NCI-H1417 (cell line): ENCODE measurements at regions not wholly inside any gene's neighbourhood (a gene's known extent, or its start where the extent isn't known, plus 50 kb on each side); places are given as distances from the start of the nearest gene placed in this dataset.
A peak's percentile ranks its signal among the peaks of the same experiment; 100 is the strongest.
"Not testable (repeated sequence)": the region's sequence is repeated elsewhere in the genome, so short reads cannot be mapped to it uniquely, and the experiment has no call there.

Source experiments
- DNase-seq, 3 experiments: peaks; one replicate each; lab custom pipeline; 2025; lab: John Stamatoyannopoulos, UW

DNA sequence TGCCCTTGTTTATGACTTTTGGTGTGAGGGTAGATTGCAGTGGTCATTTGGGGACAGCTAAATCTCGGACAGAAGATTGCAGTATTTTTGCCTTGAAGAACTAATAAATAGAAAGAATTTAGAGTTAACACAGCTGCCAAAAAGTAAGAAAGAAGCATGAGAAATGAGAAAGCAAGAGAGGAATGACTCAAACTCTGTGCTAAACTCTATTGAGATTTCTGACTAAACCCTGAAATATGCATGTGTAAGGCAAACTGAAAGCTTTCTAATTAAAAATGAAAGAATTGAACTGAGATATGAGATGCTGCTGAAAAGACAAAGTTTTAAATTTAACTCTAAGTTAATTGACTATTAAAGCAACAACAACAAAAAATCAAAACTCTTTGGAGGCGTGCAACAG, 791.3 kb downstream of the RAB28 start:
- DNase-seq, result no peak

DNA sequence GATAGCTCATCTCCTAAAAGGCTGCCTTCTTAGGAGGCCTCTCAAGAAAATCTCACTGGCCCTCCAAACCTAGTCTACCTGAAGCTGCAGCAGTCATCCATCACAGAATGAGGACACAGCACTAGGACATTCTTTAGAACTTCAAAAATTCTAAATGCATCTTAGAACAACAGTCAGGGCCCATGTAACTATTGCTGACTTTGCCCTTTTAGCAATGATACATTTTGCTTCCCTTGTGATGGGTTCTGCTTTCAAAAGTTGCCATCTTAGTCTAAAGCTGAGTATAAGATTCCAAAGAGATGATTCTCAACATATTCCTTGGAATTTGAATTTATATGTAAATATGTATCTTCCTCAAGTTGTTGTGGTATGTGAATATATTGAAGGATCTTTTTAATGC, 793.0 kb downstream of the RAB28 start:
- no peak for DNase-seq

DNA sequence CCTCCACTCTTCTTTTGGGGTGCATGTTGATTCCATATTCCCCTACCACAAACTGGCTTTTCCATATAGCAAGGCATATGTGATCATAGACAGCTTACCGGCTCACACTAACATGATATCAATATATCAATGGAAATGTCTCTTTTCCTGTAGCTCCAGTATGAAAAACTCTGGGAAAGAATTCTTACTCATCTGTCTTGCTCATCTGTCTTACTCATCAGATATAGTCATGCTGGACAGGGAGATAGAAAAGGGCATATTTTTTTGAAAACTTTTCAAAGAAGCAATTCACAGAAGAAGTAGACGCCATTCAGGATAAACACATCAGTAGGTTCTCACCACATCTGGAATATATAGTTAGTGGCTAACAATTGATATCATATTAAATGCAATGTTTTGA, 794.7 kb downstream of the RAB28 start:
- DNase-seq, result no peak

DNA sequence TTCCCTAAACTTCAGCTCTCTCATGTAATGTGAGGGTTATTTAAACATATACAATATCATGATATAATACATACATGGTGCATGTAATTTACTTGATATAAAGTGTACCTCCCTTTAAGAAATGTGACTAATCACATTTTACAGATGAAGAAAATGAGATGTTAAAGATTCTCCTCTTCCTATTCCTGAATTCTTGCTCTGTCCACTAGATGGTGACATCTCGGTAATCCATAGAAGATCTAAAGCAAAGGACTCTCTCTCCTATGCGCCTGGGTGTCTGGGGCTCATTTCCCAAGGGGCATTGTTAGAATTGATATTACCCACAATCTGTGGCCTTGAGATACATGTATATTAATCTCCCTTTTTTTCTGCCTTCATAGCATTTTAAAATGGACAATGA, 804.9 kb downstream of the RAB28 start:
- peak; percentile 17 to 58 (median 39) for DNase-seq

DNA sequence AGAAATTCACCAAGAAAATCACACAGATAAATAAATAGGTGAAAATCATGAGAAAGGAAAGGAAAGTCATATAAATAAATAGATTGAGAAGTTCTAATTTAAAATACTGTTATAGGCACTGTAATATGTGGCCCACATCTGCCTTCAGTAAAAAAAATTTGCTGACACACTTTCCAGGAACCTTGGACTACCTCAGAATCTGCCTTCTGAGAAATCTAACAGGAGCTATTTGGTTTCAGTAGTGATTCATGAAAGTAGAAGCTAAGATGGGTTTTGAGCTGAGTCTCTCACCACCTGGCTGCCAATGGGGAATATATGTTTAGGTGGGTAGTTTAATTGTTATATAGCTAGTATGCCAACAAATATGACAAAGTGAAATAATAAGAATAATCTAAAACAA, 810.0 kb downstream of the RAB28 start:
- no peak for DNase-seq

DNA sequence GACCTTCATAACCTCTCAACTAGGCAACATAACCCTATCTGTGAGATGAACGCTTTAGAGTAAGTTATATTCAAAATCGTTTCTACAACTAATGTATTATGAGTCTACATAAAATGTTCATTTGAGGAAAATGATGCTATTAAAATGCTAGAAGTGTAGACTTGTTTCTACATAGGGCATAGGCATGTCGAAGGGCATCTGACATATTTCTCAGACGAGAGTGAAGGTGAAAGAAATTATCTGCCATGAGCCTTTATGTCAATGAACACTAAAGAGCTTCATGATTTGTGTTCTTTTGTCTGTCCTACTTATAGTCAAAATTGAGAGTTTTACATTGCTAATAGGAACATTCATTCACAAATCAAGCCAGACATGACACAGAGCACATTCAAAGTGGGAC, 811.8 kb downstream of the RAB28 start:
- no peak for DNase-seq

DNA sequence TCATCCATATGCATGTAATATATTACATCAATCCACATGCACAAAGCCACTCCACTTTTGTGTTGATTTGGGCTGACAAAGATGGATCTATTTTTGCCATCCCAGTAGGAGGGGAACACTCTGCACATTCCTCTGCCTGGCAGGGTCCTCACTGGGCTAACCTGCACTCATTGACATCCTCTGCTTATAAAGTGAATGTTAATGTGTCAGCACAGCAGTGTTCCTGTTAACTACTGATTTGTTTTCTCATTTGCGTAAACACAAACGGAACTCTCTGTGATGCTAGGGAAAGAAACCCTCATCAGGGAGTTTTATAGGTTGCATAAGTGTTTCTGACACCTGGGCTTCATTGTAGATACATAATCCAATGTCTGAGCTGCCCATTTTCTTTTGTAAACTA, 826.0 kb downstream of the RAB28 start:
- DNase-seq, result peak in 1 of 3 experiments; percentile 5

DNA sequence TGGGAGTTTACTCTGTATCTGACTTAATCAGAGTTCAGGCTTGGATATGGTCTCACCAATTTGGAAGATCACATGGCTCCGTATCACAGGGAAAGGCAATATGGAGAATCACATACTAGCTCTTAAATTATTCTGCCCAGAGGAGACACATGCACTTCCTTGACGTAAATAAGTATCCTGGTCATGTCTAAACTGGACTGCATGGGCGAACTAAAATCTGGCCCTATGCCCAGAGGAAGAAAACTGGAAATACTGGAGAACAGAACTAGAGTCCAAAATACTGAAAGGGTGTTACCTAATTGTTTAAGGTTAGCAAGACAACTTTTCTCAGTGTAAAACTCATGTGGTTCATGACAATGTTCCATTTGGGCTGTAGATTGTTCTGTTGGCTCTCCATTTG, 832.3 kb downstream of the RAB28 start:
- no peak for DNase-seq

DNA sequence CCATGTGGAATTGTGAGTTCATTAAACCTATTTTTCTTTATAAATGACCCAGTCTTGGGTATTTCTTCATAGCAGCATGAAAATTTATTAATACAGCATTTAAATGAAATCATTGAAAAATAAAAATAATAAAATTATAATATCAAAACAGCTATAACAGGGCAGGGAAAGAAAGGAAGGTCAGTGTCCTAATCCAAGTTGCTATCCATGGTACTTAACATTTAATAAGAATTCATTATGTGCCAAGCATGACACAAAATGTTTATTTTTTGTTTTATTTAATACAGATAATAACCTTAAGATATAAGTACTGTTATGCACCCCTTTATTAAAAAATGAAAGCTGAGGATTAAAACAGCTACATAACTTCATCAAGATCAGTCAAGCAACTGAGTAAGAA, 838.4 kb downstream of the RAB28 start:
- DNase-seq, result no peak

DNA sequence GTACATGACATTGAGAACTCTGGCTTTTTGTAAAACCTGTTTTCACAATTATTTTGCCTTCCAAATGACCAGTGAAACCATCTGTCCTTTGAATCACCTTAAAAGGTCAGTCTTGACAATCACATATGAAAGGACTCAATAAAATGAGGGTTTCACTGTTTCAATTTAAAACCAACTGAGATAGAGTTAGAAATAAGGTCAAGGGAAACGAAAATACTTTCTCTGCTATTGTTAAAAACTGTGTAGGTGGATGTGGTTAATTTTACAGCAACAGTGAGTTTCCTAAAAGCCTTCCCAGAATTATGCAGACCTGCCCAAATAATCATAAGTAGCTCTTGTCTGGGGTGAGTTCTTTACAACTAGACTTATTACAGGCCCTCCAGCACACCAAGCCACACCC, 839.9 kb downstream of the RAB28 start:
- DNase-seq, result no peak

DNA sequence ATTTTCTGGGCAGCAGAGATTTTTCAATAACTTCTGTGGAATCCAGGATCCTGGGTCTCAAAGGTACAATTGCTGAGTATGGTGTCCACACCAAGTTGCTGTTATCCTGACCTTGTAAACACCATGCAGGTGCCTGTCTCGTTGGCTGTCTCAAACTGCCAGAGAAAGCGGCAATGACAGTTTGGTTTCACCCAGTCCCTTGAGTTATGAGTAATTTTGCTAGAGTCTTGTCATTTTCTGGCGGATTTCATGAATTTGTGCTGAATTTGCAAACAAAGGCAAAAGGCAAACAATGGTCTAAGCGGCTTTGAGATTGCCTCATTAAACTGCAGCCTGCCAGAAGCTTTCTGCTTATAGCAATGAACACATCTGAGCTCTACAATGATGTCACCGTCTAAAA, 847.9 kb downstream of the RAB28 start:
- no peak for DNase-seq

DNA sequence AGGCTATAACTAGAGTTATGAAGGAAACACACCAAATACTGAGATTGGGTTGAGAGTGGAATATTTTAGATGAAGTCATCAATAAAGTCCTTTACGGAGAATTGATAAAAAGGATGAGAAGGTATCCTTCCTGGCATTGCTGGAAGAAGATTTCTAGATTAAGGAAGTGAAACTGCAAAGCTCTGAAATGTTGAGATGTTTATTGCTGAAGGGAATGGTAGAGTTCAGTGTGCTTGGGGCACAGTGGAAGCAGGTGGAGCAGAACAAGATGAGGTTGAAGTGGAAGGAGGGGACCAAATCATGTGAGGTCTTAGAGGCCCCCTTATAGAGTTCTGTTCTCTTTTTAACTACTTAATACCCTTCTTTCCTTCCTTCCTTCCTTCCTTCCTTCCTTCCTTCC, 848.5 kb downstream of the RAB28 start:
- no peak for DNase-seq

DNA sequence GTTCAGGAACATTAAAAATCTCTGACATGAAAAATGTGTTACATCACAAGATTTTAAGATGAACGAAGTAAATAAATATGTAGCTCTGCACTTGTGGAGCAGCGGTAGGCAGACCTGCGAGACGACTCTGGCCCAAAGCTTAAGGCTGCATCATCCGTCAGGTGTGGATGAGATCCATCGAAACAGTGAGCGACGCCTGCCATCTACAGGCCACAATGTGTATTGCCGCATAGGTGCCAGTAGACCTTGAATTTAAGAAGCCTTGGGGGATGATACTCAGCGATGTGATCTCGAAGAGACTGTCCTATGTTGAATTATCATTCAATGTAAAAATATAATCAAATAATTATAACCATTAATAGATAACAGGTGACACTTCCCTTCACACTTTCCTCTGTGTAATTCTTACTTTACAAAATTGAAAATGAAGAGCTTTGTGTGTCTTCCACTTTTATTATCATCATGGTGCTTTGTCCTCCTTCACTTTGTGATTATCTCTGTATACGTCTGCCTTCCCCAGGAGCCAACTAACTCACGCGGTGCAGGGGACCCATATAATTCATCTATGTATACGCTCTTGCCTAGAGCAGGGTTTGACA, 851.0 kb downstream of the RAB28 start:
- peak; percentile 73 to 92 (median 92) for DNase-seq

DNA sequence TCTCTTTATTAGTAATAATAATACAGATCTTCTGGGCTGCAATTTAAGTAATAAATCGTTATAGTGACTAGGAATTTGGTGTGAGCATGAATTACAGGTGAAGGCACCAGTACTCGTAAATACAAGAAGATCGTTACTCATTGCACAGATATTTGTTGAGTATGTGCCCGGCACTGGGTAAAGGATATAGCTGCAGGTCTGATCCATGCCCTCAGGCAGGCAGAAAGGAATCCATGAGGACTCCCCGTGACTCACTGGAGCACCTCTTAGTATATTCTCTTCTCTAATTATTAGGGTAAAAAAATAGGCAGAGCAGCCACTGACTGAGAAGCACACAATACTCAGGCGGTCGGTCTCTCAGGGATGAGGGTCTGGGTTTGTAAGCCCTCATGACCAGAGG, 868.3 kb downstream of the RAB28 start:
- DNase-seq, result no peak

DNA sequence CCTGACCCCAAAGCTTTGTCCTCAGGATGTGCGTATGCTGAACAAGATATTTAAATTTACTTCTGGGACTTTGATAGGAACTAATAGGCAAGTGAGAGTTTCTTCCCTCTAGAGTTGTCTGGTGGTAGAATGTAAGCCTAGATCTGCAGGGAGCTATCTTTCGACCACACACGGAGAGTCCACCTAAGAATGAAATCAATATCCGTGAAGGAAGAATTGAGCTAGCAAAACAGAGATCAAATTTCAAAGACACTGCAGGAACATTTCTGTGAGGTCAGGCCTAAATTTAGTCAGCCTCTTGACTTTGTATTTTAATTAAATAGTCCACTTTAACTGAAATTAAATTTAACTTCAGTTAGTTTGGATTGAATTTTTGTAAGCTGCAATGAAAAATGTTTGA, 871.3 kb downstream of the RAB28 start:
- DNase-seq, result peak in 1 of 3 experiments; percentile 41

DNA sequence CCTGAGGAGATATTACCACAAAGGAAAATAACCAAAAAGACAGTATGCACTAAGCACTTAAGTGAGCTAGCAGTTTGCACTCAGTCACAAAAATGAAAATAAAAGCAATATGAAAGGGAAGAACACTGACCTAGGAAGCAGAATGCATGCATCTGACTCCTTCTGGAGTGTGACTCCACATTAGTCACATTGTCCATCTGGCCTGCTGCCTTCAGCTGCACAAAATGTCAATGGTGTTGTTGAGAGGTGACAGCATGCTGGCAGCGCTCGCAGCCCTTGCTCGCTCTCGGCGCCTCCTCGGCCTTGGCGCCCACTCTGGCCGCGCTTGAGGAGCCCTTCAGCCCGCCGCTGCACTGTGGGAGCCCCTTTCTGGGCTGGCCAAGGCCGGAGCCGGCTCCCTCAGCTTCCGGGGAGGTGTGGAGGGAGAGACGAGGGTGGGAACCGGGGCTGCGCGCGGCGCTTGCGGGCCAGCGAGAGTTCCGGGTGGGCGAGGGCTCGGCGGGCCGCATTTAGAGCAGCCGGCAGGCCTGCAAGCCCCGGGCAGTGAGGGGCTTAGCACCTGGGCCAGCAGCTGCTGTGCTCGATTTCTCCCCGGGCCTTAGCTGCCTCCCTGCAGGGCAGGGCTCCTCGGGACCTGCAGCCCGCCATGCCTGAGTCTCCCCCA, 874.8 kb downstream of the RAB28 start:
- not testable (repeated sequence) for DNase-seq

DNA sequence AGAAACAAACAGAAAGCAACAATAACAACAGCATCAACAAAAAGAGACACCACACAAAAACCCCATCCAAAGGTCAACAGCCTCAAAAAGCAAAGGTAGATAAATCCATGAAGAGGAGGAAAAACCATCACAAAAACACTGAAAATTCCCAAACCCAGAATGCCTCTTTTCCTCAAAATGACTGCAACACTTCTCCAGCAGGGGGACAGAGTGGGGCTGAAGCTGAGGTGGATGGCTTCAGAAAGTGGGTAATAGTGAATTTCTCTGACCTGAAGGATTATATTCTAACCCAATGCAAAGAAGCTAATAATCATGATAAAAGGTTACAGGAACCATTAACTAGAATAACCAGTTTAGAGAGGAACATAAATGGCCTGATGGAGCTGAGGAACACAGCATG, 888.2 kb downstream of the RAB28 start:
- no peak for DNase-seq

DNA sequence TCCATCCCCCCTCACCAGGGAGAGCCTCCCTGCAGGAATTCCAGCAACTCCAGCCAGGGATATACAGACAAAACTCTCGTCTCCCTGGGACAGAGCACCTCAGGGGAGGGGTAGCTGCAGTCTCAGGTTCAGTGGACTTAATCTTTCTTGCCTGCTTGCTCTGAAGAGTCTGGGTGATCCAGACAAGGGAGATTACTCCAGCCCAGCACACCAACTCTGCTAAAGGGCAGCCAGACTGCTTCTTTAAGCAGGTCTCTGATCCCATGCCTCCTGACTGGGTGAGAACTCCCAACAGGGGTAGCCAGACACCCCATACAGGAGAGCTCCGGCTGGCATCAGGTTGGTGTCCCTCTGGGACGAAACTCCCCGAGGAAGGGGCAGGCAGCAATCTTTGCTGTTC, 888.7 kb downstream of the RAB28 start:
- DNase-seq, result no peak

DNA sequence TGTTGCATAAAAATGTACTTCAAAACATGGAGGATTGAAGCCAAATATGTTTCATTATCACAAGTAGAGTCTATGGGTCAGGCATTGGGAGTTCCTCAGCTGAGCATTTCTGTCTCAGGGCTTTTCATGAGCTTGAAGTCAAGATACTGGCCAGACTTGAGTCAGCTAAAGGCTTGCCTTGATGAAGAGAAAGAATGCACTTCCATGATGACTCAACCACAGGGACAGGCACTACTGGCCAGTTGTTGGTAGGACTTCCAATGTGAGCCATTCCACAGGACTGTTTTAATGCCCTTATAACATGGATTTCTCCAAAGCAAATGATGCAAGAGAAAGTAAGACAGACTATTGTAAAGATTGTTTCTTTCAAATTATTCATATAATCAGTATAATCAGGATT, 895.6 kb downstream of the RAB28 start:
- DNase-seq, result no peak

DNA sequence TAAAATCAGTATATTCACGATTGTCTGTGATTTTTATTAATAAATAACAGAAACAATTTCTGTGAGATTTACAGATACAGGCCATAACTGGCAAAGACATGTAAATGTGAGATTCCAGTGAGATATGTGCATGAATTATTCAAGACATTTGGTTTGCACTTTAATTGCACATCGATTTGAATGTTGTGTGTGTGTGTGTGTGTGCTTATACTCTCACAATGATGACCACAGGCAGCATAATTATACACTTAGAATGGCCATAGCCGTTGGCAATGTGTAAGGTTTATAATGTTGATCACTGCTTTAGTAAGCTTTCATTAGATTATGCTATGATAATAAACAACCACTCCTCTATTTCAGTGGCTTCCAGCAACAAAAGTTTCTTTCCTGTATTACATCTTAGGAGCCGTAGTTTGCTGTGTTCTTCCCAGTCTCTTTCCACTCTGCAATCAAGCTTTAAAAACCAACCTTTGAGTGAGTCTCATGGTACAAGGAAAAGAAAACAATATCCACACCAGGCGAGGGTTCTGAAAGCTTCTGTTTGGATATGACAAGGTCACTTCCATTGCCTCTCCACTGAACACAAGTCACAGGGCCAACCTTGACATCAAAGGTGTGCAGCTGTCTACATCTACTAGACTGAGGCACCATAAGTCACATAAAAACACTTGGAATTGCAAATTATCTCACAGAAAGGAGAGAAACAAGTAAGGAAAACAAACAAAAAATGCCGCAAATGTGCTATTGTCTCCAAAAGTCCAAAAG, 897.7 kb downstream of the RAB28 start:
- DNase-seq, result peak in 1 of 3 experiments; percentile 28

DNA sequence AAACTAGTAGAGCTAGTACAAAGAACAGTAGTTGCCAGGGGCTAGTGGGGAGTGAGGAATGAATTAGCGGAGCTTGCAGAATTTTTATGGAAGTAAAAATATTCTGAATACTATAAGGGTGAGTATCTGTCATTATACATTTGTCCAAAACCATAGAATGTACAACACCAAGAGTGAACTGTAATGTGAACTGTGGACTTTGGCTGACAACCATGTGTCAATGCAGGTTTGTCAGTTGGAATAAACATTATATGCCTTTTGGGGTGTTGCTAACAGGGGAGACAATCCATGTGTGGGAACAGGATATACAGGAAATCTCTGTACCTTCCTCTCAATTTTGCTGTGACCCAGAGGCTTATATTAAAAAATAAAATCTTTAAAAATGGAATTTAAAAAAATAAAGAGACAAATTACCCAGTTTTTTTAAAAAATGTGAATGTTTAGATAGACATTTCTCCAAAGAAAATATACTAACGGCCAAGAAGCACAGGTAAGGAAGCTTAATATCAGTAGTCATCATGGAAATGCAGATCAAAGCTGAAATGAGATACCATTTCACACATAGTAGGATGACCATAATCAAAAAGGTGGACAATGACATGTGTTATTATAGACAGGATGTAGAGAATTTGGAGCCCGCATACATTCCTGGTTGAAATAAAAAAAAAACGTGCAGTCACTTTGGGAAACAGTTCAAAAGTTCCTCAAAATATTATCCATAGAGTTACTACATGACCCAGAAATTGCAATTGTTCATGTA, 899.8 kb downstream of the RAB28 start:
- no peak for DNase-seq

DNA sequence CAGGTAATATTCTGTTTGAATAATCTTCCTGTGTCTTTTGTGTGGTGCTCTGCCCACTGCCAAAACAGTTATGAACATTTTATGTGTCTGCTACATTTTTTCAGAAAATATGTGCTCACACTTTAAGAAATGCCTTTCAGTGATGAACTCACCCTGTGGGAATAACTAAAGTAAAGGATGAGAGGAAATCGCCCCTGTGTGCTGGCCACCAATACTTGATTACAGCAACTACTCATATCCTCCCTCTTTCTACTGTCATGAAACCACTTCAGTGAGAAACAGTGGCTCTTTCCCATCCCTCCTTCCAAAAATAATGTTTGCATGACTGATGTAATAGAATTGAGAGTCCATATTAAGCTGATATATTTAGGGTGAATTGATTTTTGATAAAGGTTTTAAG, 900.9 kb downstream of the RAB28 start:
- DNase-seq, result no peak

DNA sequence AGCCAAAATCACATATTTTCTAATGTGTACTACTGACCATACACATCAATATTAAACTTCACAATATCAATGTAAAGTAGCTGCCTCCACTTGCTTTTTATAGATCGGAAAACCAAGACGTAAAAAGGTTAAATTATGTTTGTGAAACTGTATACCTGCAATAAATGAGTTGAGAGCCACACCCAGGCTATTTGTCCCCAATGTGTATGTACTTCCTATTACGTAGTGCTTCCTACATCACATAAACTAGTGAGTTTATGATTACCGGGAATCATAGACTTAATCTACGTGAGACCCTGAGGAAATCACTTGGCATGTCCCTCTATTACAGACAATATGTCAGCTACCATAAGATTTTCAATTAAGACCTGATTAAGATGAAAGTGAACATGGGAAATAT, 903.4 kb downstream of the RAB28 start:
- no peak for DNase-seq
